GM19351 (cell line): ENCODE measurements at regions not wholly inside any gene's neighbourhood (a gene's known extent, or its start where the extent isn't known, plus 50 kb on each side); places are given as distances from the start of the nearest gene placed in this dataset.
A peak's percentile ranks its signal among the peaks of the same experiment; 100 is the strongest.
"Not testable (repeated sequence)": the region's sequence is repeated elsewhere in the genome, so short reads cannot be mapped to it uniquely, and the experiment has no call there.

Experiments
- ATAC-seq: cut with Tn5 transposase; IDR thresholded peaks from one replicate; pipeline ENCODE4 v1.9.1; 2021; ENCODE audit warnings: mild to moderate bottlenecking, moderate library complexity; ENCODE audit not compliant: unreplicated experiment

DNA sequence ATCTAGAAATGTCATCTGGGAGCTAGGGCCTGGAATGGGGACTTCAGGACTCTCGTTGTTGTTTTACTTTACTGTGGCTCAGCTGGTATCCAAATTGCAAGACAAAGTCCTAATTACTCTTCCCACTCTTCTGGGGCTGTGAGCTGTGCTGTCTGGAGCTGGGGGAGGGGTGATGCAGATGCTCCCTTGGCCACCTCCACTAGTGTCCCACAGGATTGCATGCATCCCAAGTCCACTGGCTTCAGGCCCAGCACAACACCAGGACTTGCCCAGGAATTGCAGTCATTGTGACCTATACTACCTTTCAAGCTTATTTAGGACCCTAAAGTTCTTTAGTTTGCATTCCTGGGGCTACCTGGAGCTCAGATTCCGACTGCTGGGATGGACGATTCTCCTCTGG is 366.1 kb upstream of the FAM47C start:
- no peak for ATAC-seq

DNA sequence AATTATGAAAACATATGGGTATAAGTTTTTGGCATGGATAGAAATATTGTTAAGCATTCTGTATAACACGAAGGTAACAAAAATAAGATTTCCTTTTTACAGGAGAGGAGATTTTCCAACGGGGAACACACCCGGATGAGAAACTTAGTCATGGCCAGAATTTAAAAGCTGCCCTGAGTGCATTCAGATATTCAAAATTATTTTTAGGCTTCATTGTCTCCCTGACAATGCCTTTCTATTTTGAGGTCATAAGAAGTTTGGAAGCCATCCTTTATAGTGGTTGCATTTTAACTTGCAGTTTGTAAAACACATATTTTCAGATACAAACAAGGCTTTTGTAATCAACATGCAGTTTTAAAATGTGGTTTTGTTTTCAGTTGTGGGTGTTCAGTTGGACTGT is 357.5 kb upstream of the FAM47C start:
- no peak for ATAC-seq

DNA sequence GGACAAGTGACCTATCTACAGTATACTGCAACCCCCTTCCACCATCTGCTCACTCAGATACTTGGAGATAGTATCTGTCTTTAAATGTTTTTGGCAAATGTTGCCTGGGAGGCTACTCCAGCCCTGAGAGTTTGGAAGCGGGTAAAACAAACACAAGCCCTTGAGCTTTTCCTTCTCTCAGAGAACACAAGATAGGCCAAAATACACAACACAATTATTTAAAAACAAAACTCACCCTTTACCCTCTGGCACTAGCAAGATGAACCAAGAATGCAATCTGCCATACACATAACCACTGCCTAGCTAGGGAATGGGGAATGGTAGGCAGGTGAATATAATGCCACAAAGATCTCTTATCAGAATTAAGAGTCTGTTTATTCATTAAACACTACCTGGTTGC is 324.7 kb upstream of the FAM47C start:
- ATAC-seq: no peak

DNA sequence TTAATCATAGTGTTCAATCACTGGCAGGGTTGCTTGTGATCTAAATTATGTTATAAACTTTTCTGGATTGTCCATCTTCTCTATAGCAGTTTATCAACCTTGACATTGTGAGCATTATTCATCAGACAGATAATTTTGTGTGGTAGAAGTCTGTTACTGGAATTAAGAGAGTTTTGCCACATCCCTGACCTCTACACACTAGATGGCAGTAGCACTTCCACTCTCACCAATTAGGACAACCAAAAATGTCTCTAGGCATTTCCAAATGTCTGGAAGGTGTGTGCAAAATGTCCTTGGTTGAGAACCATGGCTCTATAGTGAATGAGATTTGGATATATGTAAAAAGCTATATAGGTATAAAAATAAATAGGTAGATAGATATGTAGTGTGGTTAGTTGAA is 324.1 kb upstream of the FAM47C start:
- ATAC-seq: no peak

DNA sequence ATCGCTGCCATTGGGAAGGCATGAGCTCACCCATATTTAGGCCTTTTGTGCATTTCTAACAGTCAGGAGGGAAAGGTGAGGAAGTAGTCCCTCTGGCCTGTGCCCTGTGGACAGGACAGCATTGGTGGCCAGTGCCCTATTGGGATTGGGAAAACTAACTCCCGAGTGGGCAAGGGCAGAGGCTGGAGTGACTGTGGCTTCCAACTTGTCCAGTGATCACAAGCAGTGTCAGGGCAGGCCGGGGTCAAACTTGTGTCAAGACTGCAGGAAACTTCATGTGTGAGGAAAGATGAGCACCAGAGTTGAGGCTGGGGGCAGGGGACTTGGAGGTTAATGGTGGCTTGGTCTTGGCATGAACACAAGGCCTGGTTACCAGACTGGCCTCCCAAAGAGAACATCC is 286.2 kb upstream of the FAM47C start:
- ATAC-seq: no peak

DNA sequence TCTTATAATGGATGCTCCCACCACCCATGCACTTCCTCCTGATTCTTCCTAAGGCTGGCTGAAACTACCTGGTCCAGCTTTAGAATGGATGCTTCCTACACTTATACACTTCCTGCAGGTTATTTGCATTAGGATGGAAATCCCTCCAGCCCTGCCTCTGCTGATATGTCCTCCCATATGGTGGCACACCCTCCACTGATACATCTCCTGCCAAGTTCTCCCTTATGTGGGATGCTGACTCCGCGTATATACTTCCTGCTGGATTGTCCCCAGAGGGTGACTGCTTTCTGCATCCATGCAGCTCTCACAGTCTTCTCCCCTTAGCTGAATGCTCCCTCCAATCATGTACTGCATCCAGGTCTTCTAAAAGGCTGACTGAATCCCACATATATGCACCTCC is 254.6 kb upstream of the FAM47C start:
- no peak for ATAC-seq

DNA sequence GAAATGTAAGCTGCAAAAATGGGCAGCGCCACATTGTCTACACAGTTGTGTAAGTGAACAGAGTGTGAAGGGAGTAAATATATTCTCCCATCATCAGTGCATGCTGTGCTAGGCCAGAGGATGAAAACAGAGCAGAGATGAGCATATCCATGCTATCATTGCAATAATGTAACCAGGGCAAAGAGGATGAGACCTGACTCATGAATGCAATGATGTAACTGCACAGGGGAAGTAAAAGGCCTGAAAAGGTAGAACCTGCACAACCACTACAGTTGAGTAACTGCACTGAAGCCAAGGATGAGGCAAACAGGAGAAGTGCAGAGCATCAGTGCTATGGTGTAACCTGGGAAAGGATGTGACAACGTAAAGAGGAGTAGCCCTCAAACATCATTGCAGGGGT is 220.4 kb upstream of the FAM47C start:
- ATAC-seq: no peak

DNA sequence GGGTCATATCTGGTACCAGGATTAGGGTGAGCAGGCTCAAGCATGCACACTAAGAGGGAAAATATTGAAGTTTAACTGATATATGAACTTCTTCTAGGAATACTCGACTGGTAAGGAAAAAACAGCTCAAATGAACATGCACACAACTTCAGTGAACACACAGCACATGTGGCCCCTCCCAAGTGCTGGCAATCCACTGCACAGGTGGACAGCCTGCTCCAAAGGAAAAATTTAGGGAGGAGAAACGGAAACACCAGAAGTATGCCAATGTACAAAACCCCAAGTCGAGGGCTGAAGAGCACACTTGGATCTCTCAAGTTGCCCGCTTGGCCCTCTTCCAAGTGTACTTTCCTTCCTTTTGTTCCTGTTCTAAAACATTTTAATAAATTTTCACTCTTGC is 205.0 kb upstream of the FAM47C start:
- ATAC-seq: no peak

DNA sequence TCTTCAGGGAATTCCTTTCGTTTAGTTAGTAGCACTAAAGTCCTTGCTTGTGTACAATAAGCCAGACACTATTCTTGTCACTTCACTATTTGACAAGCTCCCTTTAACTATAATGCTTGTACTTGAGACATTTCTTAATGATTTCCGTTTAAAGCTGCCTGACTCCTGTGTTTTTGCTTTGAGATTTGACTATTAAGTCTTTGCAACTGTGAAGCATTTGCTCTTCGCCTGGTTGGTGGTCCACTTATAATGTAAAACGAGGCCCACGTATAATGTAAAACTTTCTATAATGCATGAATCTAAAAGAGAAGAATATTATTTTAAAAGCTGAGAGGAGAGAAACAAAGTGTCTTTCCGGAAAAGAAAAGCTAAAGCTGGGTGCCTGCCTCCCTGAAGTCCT is 204.1 kb upstream of the FAM47C start:
- no peak for ATAC-seq

DNA sequence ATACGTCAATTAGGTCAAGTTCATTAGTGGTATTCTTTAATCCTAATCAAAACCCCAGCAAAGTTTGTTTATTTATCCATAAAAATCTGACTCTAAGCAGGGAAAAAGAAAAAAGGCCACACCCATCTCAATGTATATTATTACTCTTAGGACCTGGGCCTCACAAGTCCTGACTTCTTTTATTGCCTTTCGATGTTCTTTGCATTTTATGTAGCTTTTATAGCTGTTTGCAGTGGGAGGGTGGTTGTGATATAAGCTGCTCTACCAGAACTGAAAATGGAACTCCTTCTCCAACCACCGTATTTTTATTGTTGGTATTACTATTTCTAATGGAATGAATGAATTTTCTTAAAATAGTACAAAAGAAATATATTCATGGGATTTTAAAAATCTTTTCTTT is 163.3 kb upstream of the FAM47C start:
- ATAC-seq: no peak

DNA sequence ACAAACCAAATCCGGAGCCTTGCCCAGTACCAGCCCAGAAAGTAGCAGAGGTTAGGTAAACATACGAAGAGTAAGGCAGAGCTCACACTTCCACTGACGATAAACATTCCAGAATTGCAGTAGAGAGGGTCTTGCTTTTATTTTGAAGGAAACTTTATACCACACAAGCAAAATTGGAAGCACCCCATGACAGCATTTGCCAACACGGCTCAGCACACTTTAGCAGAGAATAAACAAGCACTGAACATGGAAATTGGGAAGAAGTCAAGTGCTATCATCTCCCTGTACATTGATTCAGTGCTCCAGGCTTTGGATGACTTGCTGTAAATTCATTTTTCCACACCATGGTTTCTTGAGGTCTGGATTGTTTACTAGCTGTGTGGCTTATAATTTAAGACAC is 160.7 kb upstream of the FAM47C start:
- no peak for ATAC-seq

DNA sequence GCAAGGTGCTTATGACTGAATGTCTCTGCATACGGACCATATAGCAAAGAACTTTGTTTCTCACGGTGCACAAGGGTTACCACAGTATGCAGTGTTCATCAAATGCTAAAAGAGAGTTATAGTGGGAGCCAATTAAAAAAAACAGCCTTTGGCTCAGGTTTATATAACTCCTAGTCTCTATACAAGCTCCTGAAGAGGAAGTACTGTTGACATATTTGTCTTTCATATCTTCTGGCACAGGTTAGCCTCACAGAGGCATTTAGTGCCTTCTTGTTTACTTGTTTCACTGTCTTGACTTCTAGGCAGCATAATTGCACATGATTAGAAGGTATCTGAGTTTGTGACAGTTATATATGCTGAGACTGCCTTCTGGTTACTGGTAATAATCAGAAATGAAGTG is 158.8 kb upstream of the FAM47C start:
- ATAC-seq: no peak

DNA sequence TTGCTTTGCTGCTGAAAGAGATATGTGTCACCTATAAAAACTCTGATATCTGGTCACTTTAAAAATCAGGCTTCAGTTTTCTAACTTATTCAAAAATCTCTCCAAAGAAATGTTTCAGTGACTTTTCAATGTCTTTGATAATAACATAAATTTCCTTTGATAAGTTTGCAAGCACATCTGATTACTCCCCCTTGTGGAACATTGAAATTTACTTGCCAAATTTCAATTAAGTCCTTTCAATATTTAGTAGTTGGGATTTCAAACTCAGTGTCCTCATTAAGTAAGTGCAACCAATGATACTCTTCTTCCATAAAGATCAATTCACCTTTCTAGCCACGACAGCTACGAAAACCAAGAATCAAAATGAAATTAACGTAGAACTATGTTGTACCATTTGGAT is 151.3 kb upstream of the FAM47C start:
- ATAC-seq: no peak

DNA sequence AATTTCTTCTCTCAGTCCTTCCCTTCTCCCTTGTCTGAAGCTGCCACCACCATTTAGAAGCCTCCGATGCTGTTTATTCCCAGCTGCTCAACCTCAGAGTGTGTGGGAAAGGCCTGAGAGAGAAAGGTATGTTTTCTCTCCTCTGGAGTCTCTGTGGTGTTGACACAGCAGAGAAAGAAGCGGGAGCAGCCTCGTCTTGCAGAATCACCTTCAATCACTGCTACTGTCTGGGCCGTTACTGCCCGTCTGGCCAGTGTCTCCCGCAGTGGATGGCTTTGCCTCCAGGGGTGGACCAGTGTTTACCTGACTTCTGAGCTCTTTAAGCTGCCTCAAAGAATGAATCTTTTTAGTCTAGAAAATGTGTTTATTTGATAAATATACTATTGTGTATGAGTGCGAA is 148.9 kb upstream of the FAM47C start:
- no peak for ATAC-seq

DNA sequence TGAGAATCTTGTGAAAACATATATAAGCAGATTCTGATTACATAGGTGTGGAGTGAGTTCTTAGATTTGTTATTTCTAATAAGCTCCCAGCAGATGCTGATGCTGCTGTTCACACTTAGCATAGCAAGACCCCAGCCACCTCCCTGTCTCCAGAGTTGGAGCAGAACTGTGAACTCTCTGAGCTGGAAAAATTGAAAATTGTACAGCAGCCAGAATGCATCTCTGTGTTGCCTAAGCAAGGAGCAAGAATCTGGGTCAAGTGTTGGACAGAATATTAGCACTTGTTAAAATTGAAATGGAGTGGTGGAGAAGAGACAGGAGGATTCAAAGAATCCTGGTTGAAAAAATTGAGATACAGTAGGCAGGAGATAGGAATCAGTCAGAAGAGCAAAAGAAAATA is 146.6 kb upstream of the FAM47C start:
- ATAC-seq: no peak

DNA sequence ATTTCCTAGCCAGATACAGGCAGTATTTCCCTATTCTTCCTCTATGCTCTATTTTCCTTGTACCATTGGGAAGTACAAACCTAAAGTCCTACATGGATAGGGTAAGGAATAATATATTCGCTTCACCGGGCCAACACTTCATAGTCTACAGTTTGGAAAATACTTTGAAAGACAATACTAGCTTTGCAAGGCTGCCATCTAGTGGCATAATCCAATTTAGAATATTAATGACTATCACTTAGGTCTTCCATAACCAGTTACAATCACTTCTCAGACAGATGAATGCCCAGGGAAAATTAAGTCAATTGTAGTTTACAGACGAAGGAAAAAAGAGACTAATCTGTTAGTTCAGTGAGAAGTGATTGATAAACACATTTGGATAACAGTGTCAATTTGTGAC is 141.0 kb upstream of the FAM47C start:
- peak; percentile 85 for ATAC-seq

DNA sequence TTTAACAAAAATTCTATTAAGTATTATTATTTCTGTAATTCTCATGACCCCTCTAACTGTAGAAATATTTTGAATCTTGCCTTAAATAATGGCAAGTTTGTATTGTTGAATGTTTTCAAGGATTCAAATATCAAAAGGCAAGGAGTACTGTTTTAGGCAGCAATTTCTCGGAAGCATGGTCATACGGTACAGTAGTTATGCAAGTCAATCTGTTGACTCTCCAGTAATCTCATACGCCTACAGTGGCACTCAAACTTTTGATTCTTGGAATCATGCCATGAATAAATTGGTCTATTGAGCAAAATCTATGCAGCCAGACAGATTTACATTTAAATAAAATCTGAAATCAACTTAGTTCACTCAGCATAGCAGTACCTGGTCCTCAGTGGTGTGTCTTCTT is 139.6 kb upstream of the FAM47C start:
- ATAC-seq: no peak

DNA sequence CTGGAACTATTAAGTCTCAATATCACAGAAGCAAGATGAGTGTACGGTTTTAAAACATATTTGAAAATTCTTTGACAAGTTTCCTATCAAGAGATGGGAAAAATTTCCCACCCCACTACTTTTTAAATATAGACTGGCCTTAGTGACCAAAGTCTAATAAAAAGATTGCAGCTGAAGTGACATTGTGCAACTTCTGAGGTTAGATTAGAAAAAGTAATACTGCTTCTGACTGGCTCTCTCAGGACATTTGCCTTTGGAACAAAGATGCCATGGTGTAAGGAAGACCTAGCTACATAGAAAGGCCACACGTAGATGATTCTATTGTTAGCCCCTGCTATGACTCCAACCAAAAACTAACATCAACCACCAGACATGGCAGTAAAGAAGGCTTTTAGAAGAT is 138.7 kb upstream of the FAM47C start:
- ATAC-seq: no peak

DNA sequence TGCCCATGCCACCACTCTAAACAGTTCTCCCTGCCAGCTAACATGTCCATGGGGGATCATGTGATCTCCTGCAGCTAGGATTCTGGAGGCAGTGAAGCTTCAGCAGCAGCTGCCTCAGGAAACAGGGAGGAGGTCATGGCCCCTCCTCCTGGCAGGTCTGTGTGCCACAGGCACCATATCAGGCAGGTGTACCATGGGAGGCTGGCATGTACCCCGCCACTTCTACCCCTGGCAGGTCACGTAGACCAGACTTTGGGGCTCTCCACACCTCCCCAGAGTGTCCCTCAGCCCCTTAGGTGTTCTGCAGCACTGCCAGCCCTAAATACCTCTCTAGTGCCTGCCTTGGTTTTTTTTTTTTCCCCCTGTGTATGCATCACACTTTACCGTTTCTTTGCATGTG is 110.5 kb upstream of the FAM47C start:
- ATAC-seq: no peak

DNA sequence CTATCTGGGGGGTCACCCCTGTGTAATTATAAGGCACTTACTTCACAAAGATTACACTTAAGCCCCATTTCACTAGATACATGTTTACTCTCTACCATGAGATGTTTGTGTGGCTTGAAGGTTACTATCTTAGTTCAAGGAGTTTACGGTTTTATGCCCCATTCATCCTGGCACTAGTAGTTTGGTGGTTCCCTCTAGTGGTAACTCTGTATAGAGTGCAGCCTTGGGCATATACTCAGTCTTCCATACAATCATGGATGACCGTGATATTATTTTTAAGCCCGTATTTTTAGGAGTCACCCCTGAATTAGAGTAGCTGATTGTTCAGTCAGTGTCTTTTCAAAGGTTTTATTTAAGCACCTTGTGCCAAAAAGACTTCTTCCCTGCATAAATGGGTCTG is 109.9 kb upstream of the FAM47C start:
- ATAC-seq: peak; percentile 91

DNA sequence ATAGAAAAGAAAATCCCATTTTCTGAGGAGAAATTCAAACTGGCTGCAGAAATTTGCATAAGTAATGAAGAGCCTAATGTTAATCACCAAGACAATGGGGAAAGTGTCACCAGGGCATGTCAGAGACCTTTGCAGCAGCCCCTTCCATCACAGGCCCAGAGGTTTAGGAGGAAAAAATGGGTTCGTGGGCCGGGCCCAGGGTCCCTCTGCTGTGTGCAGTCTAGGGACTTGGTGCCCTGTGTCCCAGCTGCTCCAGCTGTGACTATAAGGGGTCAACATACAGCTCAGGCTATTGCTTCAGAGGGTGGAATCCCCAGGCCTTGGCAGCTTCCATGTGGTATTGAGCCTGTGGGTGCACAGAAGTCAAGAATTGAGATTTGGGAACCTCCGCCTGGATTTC is 103.6 kb upstream of the FAM47C start:
- not testable (repeated sequence) for ATAC-seq

DNA sequence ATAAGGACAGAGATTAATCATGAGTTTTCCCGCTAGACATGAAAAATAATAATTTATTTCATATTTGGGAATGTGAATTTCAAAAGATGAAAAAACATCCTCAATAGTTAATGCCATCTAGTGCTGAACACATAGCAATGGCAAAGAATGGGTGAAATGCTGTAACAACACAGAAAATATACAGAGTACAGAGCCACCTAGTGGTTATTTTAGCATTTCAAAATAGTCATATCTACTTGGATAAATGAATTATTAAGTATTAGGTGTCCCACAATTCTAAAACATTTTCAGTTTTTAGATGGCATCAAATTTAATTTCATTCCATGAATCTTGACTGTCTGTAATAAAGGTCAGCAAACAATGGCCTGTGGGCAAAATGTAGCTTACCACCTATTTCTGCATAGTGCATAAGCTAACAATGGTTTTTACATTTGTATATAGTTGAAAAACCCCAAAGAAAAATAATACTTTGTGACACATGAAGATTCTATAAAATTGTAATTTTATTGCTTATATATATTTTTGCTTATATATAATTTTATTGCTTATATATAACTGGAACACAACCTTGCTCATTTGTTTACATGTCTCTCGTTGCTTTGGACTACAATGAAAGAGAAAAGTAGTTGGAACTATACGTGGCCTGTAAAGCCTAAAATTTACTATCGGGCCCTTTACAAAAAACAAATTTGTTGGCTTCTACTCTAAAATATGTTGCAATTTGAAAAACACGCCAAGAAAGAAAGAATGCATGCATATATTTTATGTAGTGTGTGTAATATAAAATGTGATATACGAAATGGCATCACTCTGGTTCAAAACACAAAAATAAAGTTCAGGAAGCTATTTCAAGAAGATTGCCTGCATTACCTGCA is 99.1 kb upstream of the FAM47C start:
- peak; percentile 90 for ATAC-seq

DNA sequence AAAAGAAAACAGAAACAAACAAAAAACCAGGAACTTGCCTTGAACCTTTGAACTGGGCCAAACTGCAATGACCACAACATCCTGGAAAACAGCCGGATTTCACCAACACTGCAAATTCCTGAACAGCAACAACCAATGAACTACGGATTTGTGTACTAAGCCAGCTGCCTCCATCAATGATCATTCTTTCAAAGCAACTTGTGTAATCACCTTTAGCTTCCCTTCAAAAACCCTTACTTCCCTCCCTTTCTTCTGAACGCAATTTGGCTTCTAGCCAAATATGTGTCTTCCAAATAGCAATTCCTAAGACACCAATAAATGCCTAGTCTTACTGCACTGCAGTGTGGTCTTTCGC is 98.5 kb upstream of the FAM47C start:
- ATAC-seq: no peak
